SK-MEL-5 (cell line): ENCODE measurements at regions not wholly inside any gene's neighbourhood (a gene's known extent, or its start where the extent isn't known, plus 50 kb on each side); places are given as distances from the start of the nearest gene placed in this dataset.

Experiments used
- DNase-seq: peaks from one replicate; pipeline ENCODE4 v3.0.0-alpha.2; 2016; ENCODE audit warnings: low read depth, low spot score
- in situ Hi-C: cut with HindIII; loops from 2 replicates; pipeline ENCODE4 v1.10.0; 2016; ENCODE audit warnings: low sequenced_read_pairs, high pct_unique_total_duplicates, low pct_unique_long_range_greater_than_20kb
- small RNA-seq, 2 experiments: library from RNA; depleted of rRNA; stranded (forward); fragments of <200 nt; gene quantifications; one replicate each; pipeline ENCODE3, GENCODE V24; 2014

DNA sequence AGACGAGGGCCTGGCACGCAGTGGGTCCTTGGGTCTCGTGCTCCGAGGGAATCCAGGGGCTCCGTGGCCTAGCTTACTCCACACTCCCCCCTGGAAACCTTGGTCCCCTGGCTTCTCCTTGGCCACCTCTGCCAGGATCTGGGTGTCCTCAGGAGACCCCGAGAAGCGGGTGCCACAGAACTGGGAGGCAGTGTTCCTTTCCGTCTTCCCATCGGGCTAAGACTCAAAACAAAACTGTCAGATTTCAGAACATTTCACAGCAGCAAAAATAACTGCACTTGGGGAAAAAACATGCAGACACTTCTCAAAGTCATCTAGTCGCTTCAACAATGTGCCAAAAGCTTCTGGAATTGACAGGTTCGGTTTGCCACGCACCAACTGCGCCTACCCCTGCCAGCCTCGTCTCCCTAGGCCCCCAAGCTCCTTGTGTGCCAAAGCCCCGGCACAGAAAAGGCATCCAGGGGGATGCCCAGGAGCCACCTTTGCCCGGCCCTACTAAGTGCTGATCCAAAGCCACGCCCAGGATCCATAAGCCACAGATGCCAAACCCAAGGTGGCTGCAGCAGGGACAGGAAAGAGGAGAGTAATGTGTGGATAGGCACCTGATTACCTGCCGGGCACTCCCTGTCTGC lies 58.4 kb upstream of the DIO3 start:
- DNase-seq = no peak
- in situ Hi-C loops = no loop called here

DNA sequence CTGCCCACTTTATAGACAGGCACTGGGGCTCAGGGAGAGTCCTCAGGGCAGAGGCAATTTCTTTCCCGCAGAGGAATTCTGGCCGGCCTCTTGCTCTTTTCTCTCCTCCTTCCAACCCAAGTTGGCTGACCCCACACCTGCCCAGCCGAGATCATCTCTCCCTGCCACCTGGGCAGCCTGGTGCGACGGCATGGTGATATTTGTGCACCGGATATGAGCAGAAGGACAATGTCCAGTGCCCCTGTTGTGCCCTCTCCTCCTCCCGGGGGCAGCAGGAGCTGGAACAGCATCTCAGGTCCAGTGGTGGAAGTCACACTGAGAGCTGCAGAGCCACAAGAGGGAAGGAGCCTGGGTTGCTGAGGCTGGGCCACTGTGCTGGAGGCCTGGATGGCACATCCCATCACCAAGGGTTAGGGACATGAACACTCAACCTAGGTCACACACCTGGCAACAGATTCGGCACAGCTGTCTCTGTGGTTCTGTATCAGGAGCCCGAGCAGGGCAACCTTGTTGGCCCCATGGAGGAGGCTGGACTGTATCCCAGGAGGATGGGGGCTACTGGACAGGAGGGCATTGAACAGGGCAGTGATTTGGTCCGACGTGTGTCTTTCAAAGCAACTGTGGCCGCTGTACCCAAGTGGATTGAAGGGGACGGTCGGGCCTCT lies 57.7 kb upstream of the DIO3 start:
- in situ Hi-C loops = no loop called here
- DNase-seq = no peak

DNA sequence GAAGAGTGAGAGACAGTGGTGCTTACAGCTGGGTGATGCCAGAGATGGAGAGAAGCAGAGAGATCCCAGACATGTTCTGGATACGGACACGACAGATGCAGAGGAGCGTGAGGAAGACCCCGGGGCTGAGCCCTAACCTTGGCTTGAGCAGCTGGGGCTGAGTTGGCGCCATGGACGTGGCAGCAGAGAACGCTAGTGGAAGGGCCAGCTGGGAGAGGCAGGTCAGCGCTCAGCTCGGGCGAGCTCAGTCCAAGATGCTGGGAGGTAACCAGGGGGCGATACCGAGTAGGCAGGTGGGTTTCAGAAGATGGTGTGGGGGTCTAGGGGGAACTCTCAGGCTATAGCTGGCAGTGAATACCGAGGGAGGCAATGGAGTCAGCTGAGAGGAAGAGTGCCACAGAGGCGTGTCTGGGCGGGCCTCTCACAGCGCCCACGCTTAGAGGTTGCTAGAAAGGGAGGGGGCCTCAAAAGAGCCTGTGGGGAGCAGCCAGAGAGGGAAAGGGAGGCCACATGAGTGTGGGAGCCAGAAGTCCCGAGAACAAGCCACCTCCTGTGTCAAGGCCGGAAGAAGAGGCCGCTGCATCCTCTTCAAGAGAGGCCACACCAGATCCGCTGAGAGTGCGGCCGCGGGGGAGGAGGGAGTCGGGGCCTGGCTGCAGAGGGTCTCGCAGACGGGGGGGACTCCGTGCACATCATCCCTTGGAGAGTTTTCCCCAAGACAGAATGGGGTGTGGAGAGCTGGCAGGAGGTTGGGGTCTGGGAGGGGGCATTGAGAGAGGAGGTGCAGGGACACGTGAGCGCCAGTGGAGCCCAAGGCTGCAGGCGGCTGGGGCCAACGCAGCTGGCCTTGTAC lies 57.0 kb upstream of the DIO3 start:
- in situ Hi-C loops = no loop called here
- DNase-seq = no peak

DNA sequence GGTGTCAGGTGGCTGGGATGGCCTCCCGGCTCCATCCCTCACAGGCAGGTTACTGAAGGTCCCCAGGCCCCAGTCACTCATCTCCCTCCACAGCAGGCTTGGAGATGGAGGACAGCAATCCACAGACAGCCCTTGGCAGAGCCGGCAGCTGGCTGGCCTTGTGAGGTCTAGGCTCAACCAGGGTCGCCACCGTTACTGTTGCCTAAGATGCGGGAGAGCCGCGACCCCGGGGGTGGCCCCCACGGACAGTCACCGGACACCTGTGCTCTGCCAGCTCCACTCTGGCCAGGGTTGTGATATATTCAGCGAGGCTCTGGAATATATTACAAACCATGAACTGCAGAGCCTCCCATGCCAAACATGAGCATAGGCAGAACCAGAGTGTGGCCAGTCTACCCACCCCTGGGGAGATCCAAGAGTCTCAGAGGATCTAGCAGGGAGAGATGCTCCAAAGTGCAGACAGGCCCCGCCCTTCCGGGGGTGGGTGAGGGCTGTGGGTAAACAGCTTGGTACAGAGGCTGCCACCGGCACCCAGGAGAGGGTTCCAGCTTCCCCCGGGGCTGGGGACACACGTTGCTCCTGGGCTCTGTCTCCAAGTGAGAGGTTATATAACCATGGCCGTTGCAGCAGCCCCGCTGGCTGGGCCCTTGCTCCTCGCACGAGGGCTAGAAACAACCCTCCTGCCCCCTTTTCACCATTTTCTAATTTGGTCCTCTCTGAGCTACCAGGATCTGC lies 55.9 kb upstream of the DIO3 start:
- in situ Hi-C loops = no loop called here

DNA sequence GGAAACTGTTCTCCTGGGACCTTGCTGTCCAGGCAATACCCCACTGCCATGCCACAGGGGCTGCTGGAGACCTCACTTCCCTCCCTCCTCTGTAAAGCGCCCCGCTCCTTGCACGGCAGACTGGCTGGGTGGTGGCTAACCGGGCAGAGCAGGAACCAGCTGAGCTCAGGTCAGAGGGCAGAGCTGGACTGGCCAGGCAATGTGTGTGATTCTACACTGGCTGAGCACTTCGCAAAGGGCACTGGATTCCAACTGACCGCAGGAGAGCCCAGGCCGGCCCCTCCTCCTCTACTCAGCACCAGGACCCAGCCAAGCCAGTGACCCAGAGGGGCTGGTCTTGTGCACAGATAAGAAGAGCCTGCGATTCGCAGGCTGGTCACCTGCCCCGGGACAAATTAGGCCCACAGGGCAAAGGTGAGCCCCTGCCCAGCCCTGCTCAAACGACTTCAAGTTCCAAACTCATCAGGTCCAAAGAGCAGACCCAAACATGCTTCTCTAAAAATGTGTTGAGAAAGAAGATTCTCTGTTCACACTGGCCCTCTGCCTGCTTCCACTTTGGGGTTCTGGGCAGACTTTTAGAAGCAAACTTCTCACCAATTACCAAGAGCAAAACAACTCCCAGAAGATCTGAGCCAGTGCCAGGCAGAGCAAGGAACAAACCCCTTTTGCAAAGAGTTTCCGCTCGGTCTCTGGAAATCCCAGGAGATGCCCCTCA lies 54.9 kb upstream of the DIO3 start:
- no peak for DNase-seq
- in situ Hi-C loops = no loop called here

More for the DNA sequence above, 55.9 kb upstream of the DIO3 start:
- no peak for DNase-seq

DNA sequence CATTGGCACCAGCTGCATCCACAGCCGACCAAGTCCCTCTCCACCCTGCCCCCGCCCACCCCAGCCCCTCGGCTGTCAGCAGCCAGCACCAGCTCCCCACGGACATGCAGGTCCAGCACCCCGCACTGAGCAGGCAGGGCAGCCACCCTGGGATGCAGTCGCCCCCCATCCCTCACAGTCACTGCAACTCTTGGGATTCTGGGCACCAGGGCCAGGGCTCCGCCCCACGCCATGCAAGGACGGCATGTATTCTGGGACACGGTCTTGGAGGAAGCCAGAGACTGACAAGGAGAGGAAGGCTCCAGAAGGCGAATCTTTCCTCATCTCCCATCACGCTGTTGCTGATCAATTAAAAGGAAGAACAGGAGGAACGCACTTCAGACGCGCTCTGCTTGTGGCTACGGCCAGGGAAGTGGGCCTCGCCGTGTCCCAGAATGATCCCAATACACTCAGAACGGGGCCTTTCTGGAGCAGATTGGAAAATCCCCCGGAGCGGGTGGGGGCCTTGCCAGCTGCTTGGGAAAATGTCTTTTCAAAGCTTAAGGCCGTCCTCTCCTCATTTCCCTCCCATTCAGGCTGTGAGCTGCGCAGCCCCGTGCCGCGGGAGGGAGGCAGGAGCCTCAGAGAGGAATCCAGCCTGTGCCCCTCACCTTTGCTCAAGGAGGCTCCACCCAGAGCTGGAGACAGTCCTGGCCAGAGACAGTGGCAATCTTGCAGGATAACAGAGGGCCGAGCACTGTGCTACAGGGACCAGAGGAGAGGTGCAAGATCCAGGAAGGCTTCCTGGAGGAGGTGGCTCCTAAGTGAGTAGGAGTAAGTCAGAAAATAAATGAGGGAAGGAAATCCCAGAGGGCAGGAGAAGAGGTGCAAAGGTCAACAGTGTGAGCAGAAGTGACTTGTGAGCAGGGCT lies 54.1 kb upstream of the DIO3 start:
- no peak for DNase-seq
- in situ Hi-C loops = no loop called here

DNA sequence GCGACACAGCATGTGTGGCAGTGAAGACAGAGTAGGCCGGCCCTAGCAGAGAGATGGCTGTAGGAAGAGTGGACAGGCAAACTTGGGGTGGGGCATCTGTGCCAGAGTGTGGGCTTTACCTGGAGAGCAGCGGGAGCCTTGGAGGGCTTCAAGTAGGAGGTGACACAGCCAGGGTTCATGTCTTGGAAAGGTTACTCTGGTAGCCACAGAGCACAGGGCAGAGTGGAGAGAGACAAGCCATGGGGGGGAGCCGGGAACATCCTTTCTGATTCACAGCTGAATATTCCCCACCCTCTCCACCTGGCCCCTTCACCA lies 53.5 kb upstream of the DIO3 start:
- DNase-seq = no peak
- in situ Hi-C loops = no loop called here

DNA sequence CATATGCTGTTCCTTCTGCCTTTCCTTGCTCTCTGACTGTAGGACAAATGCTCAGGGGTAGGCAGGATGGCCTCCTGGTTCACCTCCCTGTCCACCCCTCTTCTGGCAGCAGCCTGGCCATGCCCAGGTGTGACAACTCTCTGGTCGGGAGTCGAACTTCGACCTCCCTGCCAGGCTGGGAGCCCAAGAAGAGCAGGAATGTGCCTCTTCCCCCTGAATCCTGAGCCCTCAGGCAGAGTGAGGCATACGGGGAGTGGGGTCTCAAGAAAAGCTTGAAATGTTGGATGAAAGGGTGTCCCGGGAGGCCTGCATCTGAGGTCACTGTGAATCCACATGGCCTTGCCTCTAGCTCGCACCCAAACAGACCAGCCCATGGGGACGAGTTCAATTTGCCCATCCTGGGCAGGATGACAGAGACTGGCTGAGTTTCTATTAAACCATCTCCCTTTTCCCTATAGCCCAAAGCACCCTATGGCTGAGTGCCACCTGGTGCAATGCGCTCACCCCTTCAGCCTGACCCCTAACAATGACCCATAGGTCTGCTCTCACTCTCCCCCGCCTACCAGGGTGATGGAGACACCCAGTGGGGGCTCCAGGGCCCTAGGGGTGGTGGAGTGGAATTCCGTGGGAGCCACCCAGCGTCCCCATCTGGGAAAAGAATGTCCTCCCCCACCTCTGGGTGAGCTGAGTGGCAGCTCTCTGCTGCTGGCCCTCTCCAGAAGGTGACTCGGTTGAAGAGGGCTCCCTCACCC lies 52.9 kb upstream of the DIO3 start:
- in situ Hi-C loops = no loop called here
- no peak for DNase-seq

DNA sequence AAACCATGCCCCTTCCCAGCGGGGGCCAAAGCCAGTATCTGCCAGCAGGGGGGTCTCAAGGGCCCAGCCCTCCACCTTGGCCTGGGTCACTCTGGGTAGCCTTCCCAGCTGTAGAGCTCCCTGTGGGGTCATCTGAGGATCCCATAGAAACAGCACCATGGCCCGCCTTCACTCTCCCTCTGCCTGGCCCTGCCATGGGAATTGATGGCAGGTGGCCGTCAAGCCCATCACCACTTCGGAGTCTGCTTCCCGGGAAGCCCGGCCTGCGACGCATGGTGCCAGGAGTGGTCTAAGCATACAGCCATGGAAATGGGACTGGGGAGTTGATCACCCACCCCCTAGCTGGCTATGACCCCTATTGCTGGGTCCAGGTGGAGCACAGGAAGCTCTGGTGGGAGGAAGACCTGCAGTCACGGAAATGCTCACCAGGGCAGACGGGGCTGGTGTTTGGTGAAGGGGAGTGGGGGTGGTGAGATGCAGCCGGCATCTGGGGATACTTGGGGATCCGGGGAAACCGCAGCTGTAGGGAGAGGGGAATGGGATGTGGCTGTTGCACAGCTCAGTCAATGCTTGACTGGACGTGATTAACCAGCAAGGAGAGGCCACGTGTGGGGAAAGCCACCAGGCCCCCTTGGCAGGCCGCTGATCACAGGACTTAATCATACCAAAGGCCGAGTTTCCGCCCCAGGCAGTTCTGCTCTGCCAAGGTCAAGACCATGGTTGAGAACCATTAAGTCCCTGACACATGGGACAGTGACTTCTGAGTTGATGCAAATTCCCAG lies 52.2 kb upstream of the DIO3 start:
- in situ Hi-C loops = no loop called here
- DNase-seq = no peak

DNA sequence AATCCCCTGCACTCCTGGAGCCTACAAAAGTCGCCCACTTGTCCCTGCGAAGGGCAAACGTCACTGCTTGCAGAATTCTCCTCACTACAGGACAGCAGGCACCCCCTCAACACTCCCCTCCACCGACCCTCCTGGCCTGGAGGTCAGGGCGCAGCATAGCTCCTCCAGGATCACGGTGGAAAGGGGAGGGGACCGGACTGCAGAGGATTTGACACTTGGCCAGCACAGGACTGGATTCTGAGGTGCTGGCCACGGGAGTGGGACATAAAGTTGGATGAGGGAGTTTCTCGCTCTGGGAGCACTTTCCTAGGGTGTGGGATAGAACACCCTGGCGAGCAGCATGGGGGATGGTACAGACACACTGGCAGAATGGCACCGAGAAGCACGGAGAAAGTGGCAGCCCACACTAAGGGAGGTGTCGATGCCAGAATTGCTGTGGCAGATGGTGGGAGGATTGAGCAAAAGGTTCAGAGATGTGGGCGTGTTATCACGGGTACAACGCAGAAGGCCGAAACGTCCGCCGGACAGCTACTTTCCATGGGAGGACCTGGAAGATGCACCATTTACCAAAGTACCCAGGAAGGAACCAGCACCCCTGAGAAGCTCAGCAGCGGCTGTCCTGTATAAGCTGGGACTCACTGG lies 51.4 kb upstream of the DIO3 start:
- in situ Hi-C loops = no loop called here
- DNase-seq = no peak

DNA sequence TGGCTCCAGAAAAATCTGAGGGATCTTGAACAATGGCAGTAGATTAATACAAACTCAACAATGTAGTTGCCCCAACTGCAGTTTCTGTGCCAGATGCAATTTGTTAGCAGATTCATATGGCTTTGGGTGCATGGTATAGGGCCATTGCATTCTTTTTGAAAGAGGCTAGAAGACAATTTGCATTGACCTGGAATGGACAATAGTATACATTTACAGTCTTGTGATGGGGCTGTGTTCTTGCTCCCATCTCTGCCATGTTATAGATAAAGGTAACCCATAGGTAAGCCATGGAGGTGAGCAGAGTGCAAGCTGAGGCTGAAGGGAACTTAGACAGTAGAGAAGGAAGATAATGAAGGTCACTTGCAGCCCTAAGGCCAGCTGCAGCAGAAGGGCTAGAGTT lies 50.1 kb upstream of the DIO3 start:
- in situ Hi-C loops = no loop called here
- DNase-seq = no peak

Small RNA genes in the stretch of these regions (small RNA-seq; reads per million reads assigned to genes)
- 0 reads per million in 2 experiments for gene MIR1185-1
- gene MIR1185-2 = 0 reads per million in 2 experiments
- 0 reads per million in 2 experiments for gene MIR1193
- gene MIR1197 = 0 reads per million in 2 experiments
- 0.02 to 0.24 reads per million in 2 experiments for gene MIR134
- 0 reads per million in 2 experiments for gene MIR154
- gene MIR299 = 0 to 0.10 reads per million in 2 experiments
- 0 reads per million in 2 experiments for gene MIR300
- gene MIR323A = 0 to 0.14 reads per million in 2 experiments
- gene MIR323B = 0 reads per million in 2 experiments
- 0 reads per million in 2 experiments for gene MIR329-1
- 0 reads per million in 2 experiments for gene MIR329-2
- 0 to 0.05 reads per million in 2 experiments for gene MIR369
- 0 to 0.02 reads per million in 2 experiments for gene MIR377
- gene MIR379 = 0 to 0.05 reads per million in 2 experiments
- 0 to 0.05 reads per million in 2 experiments for gene MIR380
- 0 to 0.86 reads per million in 2 experiments for gene MIR381
- 0.02 to 2.8 reads per million in 2 experiments for gene MIR409
- gene MIR411 = 0.02 to 3.5 reads per million in 2 experiments
- 0 to 0.05 reads per million in 2 experiments for gene MIR412
- 0 to 0.05 reads per million in 2 experiments for gene MIR485
- gene MIR487A = 0 to 0.19 reads per million in 2 experiments
- gene MIR487B = 0 to 0.19 reads per million in 2 experiments
- 0 to 0.29 reads per million in 2 experiments for gene MIR494
- gene MIR495 = 0 reads per million in 2 experiments
- 0 reads per million in 2 experiments for gene MIR496
- gene MIR539 = 0 to 0.05 reads per million in 2 experiments
- 0 to 0.33 reads per million in 2 experiments for gene MIR541
- gene MIR543 = 0 to 0.05 reads per million in 2 experiments
- gene MIR544A = 0 reads per million in 2 experiments
- 0 to 0.86 reads per million in 2 experiments for gene MIR654
- gene MIR655 = 0 reads per million in 2 experiments
- gene MIR656 = 0 reads per million in 2 experiments
- 0 reads per million in 2 experiments for gene MIR668
- 0 reads per million in 2 experiments for gene MIR758
- 0 to 0.76 reads per million in 2 experiments for gene MIR889
- 0 to 0.12 reads per million in 2 experiments for gene RF00012
- 0 reads per million in 2 experiments for gene RF00181
- 0.02 to 0.10 reads per million in 2 experiments for gene SNORD114-10
- 0 to 0.12 reads per million in 2 experiments for gene SNORD114-11
- 0.19 to 3.3 reads per million in 2 experiments for gene SNORD114-12
- gene SNORD114-13 = 0 to 0.04 reads per million in 2 experiments
- gene SNORD114-14 = 0.14 to 0.35 reads per million in 2 experiments
- gene SNORD114-15 = 0 to 0.17 reads per million in 2 experiments
- gene SNORD114-16 = 0 reads per million in 2 experiments
- 0 to 0.06 reads per million in 2 experiments for gene SNORD114-17
- 0 reads per million in 2 experiments for gene SNORD114-18
- 0 reads per million in 2 experiments for gene SNORD114-19
- gene SNORD114-20 = 0.14 to 1.0 reads per million in 2 experiments
- 0 to 0.58 reads per million in 2 experiments for gene SNORD114-21
- gene SNORD114-22 = 3.8 to 23.0 reads per million in 2 experiments
- gene SNORD114-23 = 0.53 to 6.5 reads per million in 2 experiments
- 0 to 1.2 reads per million in 2 experiments for gene SNORD114-24
- 0.53 to 6.3 reads per million in 2 experiments for gene SNORD114-25
- gene SNORD114-26 = 0 reads per million in 2 experiments
- gene SNORD114-27 = 0 reads per million in 2 experiments
- gene SNORD114-28 = 0.96 to 9.3 reads per million in 2 experiments
- gene SNORD114-29 = 0 to 0.02 reads per million in 2 experiments
- gene SNORD114-30 = 0 reads per million in 2 experiments
- 0 reads per million in 2 experiments for gene SNORD114-31
- 0 reads per million in 2 experiments for gene SNORD114-5
- 0 reads per million in 2 experiments for gene SNORD114-6
- gene SNORD114-7 = 0 reads per million in 2 experiments
- 0.14 to 0.19 reads per million in 2 experiments for gene SNORD114-9
